ENCODE measurements at regions not wholly inside any gene's neighbourhood (a gene's known extent, or its start where the extent isn't known, plus 50 kb on each side); places are given as distances from the start of the nearest gene placed in this dataset.

GRCh38 chr13:64158908-64159307, 2743.3 kb upstream of the PCDH20 start:
- no peaks in the 10 kb centered on the region for H3K27me3 ChIP-seq
- H3K4me3 ChIP-seq, result no peak overlapping the region
- no peaks in the 10 kb centered on the region for H3K36me3 ChIP-seq
- TF ChIP-seq POLR2A (IDR thresholded peaks at IDR 0.05) (no peak), CTCF (IDR thresholded peaks at IDR 0.05) (no peak)
- no peaks in the 10 kb centered on the region for H3K9me3 ChIP-seq
- H3K27ac ChIP-seq, result no peak overlapping the region
- H3K4me1 ChIP-seq, result no peaks in the 10 kb centered on the region
- DNase-seq, result no peak
- intact Hi-C loops (cut with DNase I), result no loop called here
- WGBS, 2 donors, result 57 to 71% methylated on average over 2 to 3 of the region's 3 CpGs

- Histone ChIP-seq H3K36me3 (no peaks in the 10 kb centered on the region), H3K27ac (no peak overlapping the region), H3K9me3 (no peaks in the 10 kb centered on the region), H3K4me3 (no peak overlapping the region), H3K4me1 (no peaks in the 10 kb centered on the region), H3K27me3 (no peaks in the 10 kb centered on the region)
- WGBS, 2 donors, result 60 to 73% methylated on average over 1 of the region's 1 CpG
- DNase-seq, result no peak
- intact Hi-C loops (cut with DNase I), result no loop called here
- no peak for TF ChIP-seq POLR2A (IDR thresholded peaks at IDR 0.05)
- no peak for TF ChIP-seq CTCF (IDR thresholded peaks at IDR 0.05)
Measured at GRCh38 chr13:64154514-64154913, 2738.9 kb upstream of the PCDH20 start.

- no peak for DNase-seq
- 63 to 90% methylated on average over 1 to 4 of the region's 4 CpGs for WGBS, 2 donors
- H3K27me3 ChIP-seq, result no peaks in the 10 kb centered on the region
- no peak for TF ChIP-seq CTCF (IDR thresholded peaks at IDR 0.05)
- TF ChIP-seq POLR2A (IDR thresholded peaks at IDR 0.05), result no peak
- H3K27ac ChIP-seq, result no peak overlapping the region
- no peak overlapping the region for H3K4me3 ChIP-seq
- H3K9me3 ChIP-seq, result peaks cover 0 to 19% (median 0%) of the 10 kb centered on the region in 3 donors
- no peaks in the 10 kb centered on the region for H3K36me3 ChIP-seq
- intact Hi-C loops (cut with DNase I), result no loop called here
- H3K4me1 ChIP-seq, result no peaks in the 10 kb centered on the region
Measured at GRCh38 chr13:64130600-64130999, 2715.0 kb upstream of the PCDH20 start.

- no peaks in the 10 kb centered on the region for H3K27me3 ChIP-seq
- H3K9me3 ChIP-seq, result peaks cover 0 to 19% (median 0%) of the 10 kb centered on the region in 3 donors
- no peak for TF ChIP-seq POLR2A (IDR thresholded peaks at IDR 0.05)
- TF ChIP-seq CTCF (IDR thresholded peaks at IDR 0.05), result no peak
- H3K27ac ChIP-seq, result no peak overlapping the region
- WGBS, 2 donors, result 33 to 76% methylated on average over 2 to 3 of the region's 3 CpGs
- intact Hi-C loops (cut with DNase I), result no loop called here
- no peak for DNase-seq
- H3K4me3 ChIP-seq, result no peak overlapping the region
- H3K36me3 ChIP-seq, result no peaks in the 10 kb centered on the region
- no peaks in the 10 kb centered on the region for H3K4me1 ChIP-seq
Measured at GRCh38 chr13:64130171-64130570, 2714.5 kb upstream of the PCDH20 start.

- intact Hi-C loops (cut with DNase I), result no loop called here
- H3K9me3 ChIP-seq, result peaks cover 0 to 19% (median 0%) of the 10 kb centered on the region in 3 donors
- TF ChIP-seq POLR2A (IDR thresholded peaks at IDR 0.05), result no peak
- no peak for TF ChIP-seq CTCF (IDR thresholded peaks at IDR 0.05)
- no peak overlapping the region for H3K4me3 ChIP-seq
- DNase-seq, result no peak
- H3K27ac ChIP-seq, result no peak overlapping the region
- H3K27me3 ChIP-seq, result no peaks in the 10 kb centered on the region
- H3K36me3 ChIP-seq, result no peaks in the 10 kb centered on the region
- no peaks in the 10 kb centered on the region for H3K4me1 ChIP-seq
Measured at GRCh38 chr13:64127856-64128255, 2712.2 kb upstream of the PCDH20 start.
